ENCODE measurements at regions not wholly inside any gene's neighbourhood (a gene's known extent, or its start where the extent isn't known, plus 50 kb on each side); places are given as distances from the start of the nearest gene placed in this dataset.

GRCh38 chr11:91230647-91231046, 994.0 kb upstream of the FAT3 start:
- Histone ChIP-seq H3K4me2 (ENCODE audit: low read depth, low read length) (no peak overlapping the region), H4K20me1 (ENCODE audit: insufficient read depth, low read length) (no peaks in the 10 kb centered on the region), H3K79me2 (ENCODE audit: low read length) (no peaks in the 10 kb centered on the region), H3K27me3 (replicated peaks; ENCODE audit: insufficient read depth, low read length) (no peaks in the 10 kb centered on the region), H3K9me2 (replicated peaks; ENCODE audit: insufficient read depth, low read length) (no peaks in the 10 kb centered on the region), H3F3A (ENCODE audit: insufficient read depth, low read length) (no peaks in the 10 kb centered on the region), H3K36me3 (replicated peaks; ENCODE audit: insufficient read depth, low read length) (no peaks in the 10 kb centered on the region), H3K9me3 (replicated peaks; ENCODE audit: insufficient read depth, low read length) (no peaks in the 10 kb centered on the region), H3K27ac (ENCODE audit: low read length) (no peak overlapping the region), H3K4me1 (ENCODE audit: low read length) (no peaks in the 10 kb centered on the region), H3K9ac (ENCODE audit: low read length) (no peak overlapping the region), H3K4me3 (ENCODE audit: low read length) (no peak overlapping the region), H2AFZ (ENCODE audit: low read length) (no peak overlapping the region)
- no peak for DNase-seq
- no peak for TF ChIP-seq CTCF (IDR thresholded peaks at IDR 0.05; ENCODE audit: low read length)
- no peak for TF ChIP-seq EZH2phosphoT487 (IDR thresholded peaks at IDR 0.05; ENCODE audit: low read length)
- TF ChIP-seq EZH2 (optimal IDR thresholded peaks at IDR 0.05; ENCODE audit: low read depth, low read length), result no peak

GRCh38 chr11:91222830-91223229, 1000.0 kb upstream of the CHORDC1 start:
- Histone ChIP-seq H3K4me2 (ENCODE audit: low read depth, low read length) (no peak overlapping the region), H3K36me3 (replicated peaks; ENCODE audit: insufficient read depth, low read length) (no peaks in the 10 kb centered on the region), H3K9me2 (replicated peaks; ENCODE audit: insufficient read depth, low read length) (no peaks in the 10 kb centered on the region), H3K9me3 (replicated peaks; ENCODE audit: insufficient read depth, low read length) (no peaks in the 10 kb centered on the region), H3K27ac (ENCODE audit: low read length) (no peak overlapping the region), H3K79me2 (ENCODE audit: low read length) (no peaks in the 10 kb centered on the region), H2AFZ (ENCODE audit: low read length) (no peak overlapping the region), H3K27me3 (replicated peaks; ENCODE audit: insufficient read depth, low read length) (no peaks in the 10 kb centered on the region), H3K4me1 (ENCODE audit: low read length) (no peaks in the 10 kb centered on the region), H3K4me3 (ENCODE audit: low read length) (no peak overlapping the region), H4K20me1 (ENCODE audit: insufficient read depth, low read length) (no peaks in the 10 kb centered on the region), H3K9ac (ENCODE audit: low read length) (no peak overlapping the region), H3F3A (ENCODE audit: insufficient read depth, low read length) (no peaks in the 10 kb centered on the region)
- DNase-seq, result no peak
- TF ChIP-seq EZH2phosphoT487 (IDR thresholded peaks at IDR 0.05; ENCODE audit: low read length), result no peak

- DNase-seq, result no peak
- H3K4me1 ChIP-seq (ENCODE audit: low read length), result no peaks in the 10 kb centered on the region
- H3K79me2 ChIP-seq (ENCODE audit: low read length), result no peaks in the 10 kb centered on the region
- no peaks in the 10 kb centered on the region for H3K36me3 ChIP-seq (replicated peaks; ENCODE audit: insufficient read depth, low read length)
- H3K9me3 ChIP-seq (replicated peaks; ENCODE audit: insufficient read depth, low read length), result no peaks in the 10 kb centered on the region
- no peak overlapping the region for H3K4me3 ChIP-seq (ENCODE audit: low read length)
- TF ChIP-seq EZH2phosphoT487 (IDR thresholded peaks at IDR 0.05; ENCODE audit: low read length), result no peak
- no peak for TF ChIP-seq EZH2 (optimal IDR thresholded peaks at IDR 0.05; ENCODE audit: low read depth, low read length)
- no peak for TF ChIP-seq CTCF (IDR thresholded peaks at IDR 0.05; ENCODE audit: low read length)
- H4K20me1 ChIP-seq (ENCODE audit: insufficient read depth, low read length), result no peaks in the 10 kb centered on the region
- H3K27ac ChIP-seq (ENCODE audit: low read length), result no peak overlapping the region
- no peaks in the 10 kb centered on the region for H3K27me3 ChIP-seq (replicated peaks; ENCODE audit: insufficient read depth, low read length)
- H3K9me2 ChIP-seq (replicated peaks; ENCODE audit: insufficient read depth, low read length), result no peaks in the 10 kb centered on the region
- H3K4me2 ChIP-seq (ENCODE audit: low read depth, low read length), result no peak overlapping the region
- H2AFZ ChIP-seq (ENCODE audit: low read length), result no peak overlapping the region
- no peaks in the 10 kb centered on the region for H3F3A ChIP-seq (ENCODE audit: insufficient read depth, low read length)
- no peak overlapping the region for H3K9ac ChIP-seq (ENCODE audit: low read length)
Observed at GRCh38 chr11:91220476-91221202, 997.8 kb upstream of the CHORDC1 start.

- Histone ChIP-seq H3K9me2 (replicated peaks; ENCODE audit: insufficient read depth, low read length) (no peaks in the 10 kb centered on the region), H3K9me3 (replicated peaks; ENCODE audit: insufficient read depth, low read length) (no peaks in the 10 kb centered on the region), H3K27ac (ENCODE audit: low read length) (no peak overlapping the region), H3K36me3 (replicated peaks; ENCODE audit: insufficient read depth, low read length) (no peaks in the 10 kb centered on the region), H3K27me3 (replicated peaks; ENCODE audit: insufficient read depth, low read length) (no peaks in the 10 kb centered on the region), H3K4me1 (ENCODE audit: low read length) (no peaks in the 10 kb centered on the region), H3K4me3 (ENCODE audit: low read length) (no peak overlapping the region), H3K4me2 (ENCODE audit: low read depth, low read length) (no peak overlapping the region), H3K9ac (ENCODE audit: low read length) (no peak overlapping the region), H3F3A (ENCODE audit: insufficient read depth, low read length) (no peaks in the 10 kb centered on the region), H3K79me2 (ENCODE audit: low read length) (no peaks in the 10 kb centered on the region), H2AFZ (ENCODE audit: low read length) (no peak overlapping the region), H4K20me1 (ENCODE audit: insufficient read depth, low read length) (no peaks in the 10 kb centered on the region)
- no peak for DNase-seq
- no peak for TF ChIP-seq EZH2 (optimal IDR thresholded peaks at IDR 0.05; ENCODE audit: low read depth, low read length)
- no peak for TF ChIP-seq EZH2phosphoT487 (IDR thresholded peaks at IDR 0.05; ENCODE audit: low read length)
- TF ChIP-seq CTCF (IDR thresholded peaks at IDR 0.05; ENCODE audit: low read length), result no peak
Observed at GRCh38 chr11:91219535-91219934, 996.7 kb upstream of the CHORDC1 start.
